ENCODE measurements at regions not wholly inside any gene's neighbourhood (a gene's known extent, or its start where the extent isn't known, plus 50 kb on each side); places are given as distances from the start of the nearest gene placed in this dataset.
A peak's percentile ranks its signal among the peaks of the same experiment; 100 is the strongest.

DNA sequence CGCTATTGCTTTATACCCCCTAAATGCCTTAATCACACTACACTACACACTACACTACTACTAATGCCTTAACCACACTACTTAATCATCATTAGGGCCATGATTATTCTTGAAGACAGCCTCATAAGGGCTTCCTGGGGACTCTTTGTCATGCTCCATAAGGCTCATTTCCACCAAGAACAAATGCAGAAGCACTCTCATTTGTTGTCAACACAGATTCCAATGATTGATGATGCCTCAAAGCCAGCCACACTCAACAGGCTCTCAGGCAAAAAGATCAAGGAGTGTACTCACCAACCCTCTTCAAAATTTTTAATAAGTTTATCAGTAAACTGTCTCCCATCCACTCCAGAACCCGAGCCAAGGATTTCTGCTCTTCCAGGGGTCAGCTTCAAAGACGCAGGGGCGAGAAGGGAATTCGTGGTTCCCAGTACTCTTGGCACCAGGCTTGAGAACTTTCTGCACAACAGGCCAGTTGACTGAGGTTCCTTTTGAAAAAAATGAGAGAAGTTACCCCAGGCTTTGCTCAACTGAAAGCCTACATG, 204.7 kb upstream of the GUCY1A2 start:
- DNase-seq (ENCODE audit: low spot score) = no peak
- in situ Hi-C loops (cut with HindIII; ENCODE audit: low sequenced_read_pairs) = no loop called here

- no peak for DNase-seq (ENCODE audit: low spot score)
- in situ Hi-C loops (cut with HindIII; ENCODE audit: low sequenced_read_pairs) = no loop called here
Measured at GRCh38 chr11:107222431-107222830, 204.2 kb upstream of the GUCY1A2 start.

- no peak for DNase-seq (ENCODE audit: low spot score)
Measured at GRCh38 chr11:107221748-107222285, 203.5 kb upstream of the GUCY1A2 start.

GRCh38 chr11:107218123-107219013, 200.1 kb upstream of the GUCY1A2 start:
- peak; percentile 10 for DNase-seq (ENCODE audit: low spot score)
- in situ Hi-C loops (cut with HindIII; ENCODE audit: low sequenced_read_pairs) = no loop called here

More at GRCh38 chr11:107221748-107222285, 203.5 kb upstream of the GUCY1A2 start:
- in situ Hi-C loops (cut with HindIII; ENCODE audit: low sequenced_read_pairs) = no loop called here

- no peak for DNase-seq (ENCODE audit: low spot score)
- in situ Hi-C loops (cut with HindIII; ENCODE audit: low sequenced_read_pairs) = no loop called here
Measured at GRCh38 chr11:107217444-107217843, 199.2 kb upstream of the GUCY1A2 start.

- DNase-seq (ENCODE audit: low spot score) = no peak
- in situ Hi-C loops (cut with HindIII; ENCODE audit: low sequenced_read_pairs) = no loop called here
Measured at GRCh38 chr11:107215010-107215409, 196.7 kb upstream of the GUCY1A2 start.

DNA sequence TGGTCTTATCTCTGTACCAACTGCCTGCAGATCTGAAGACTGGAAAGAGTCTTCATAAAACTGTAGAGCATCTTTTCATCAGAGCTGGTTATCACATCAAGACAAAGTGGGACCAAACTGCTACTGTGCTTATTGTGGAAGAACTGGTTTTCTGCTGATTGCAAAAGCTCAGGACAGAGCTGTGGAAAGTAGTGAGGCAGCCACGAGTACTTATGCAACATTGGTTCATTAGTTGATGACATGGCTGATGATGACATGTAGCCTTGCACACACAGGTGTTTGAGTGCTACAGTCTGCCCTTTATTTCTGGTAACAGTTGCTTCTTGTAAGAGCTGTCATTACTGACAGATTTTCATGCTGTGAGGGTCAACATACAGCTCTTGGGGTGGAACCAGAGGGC, 185.4 kb upstream of the GUCY1A2 start:
- no peak for DNase-seq (ENCODE audit: low spot score)
- in situ Hi-C loops (cut with HindIII; ENCODE audit: low sequenced_read_pairs) = no loop called here

DNA sequence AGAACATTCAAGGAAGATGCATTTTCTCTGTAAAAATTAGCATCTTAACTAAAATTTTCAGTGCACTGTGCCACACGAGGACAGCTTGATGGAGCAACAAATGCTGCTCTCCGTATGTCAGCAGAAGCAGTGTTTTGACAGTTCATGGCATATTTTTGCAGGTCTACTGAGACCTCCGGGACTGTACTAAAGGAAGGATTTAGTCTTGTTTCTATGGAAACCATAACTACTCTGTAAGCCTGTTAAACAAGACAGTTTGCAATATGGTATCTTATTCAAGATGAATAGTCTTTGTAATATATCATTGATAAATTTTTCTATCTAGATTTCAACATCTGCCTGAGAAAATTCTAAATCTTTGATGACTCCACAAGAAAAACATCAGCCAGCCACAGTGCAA, 184.0 kb upstream of the GUCY1A2 start:
- in situ Hi-C loops (cut with HindIII; ENCODE audit: low sequenced_read_pairs) = no loop called here
- DNase-seq (ENCODE audit: low spot score) = peak; percentile 67

- DNase-seq (ENCODE audit: low spot score) = no peak
- in situ Hi-C loops (cut with HindIII; ENCODE audit: low sequenced_read_pairs) = no loop called here
Measured at GRCh38 chr11:107198490-107199007, 180.3 kb upstream of the GUCY1A2 start.

DNA sequence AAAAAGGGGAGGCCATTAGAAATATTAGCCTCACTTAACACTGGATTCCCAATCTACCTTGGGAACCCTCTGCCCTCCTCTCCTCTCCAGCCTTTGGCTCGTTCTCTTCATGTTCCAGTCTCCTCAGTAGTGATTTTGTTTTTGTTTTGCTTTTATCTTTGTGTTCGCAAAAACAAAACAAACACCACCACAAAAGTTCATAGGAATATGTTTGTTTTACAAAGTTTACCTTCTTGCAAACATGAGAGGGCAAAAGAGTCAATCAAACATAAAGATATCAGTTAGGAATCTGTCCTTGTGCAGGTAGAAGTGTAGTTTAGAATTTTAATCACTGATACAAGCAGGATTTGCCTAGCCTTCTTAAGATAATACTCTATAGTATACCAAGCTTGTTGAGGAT, 179.7 kb upstream of the GUCY1A2 start:
- in situ Hi-C loops (cut with HindIII; ENCODE audit: low sequenced_read_pairs) = no loop called here
- DNase-seq (ENCODE audit: low spot score) = no peak

GRCh38 chr11:107196732-107197131, 178.5 kb upstream of the GUCY1A2 start:
- no peak for DNase-seq (ENCODE audit: low spot score)
- in situ Hi-C loops (cut with HindIII; ENCODE audit: low sequenced_read_pairs) = no loop called here

DNA sequence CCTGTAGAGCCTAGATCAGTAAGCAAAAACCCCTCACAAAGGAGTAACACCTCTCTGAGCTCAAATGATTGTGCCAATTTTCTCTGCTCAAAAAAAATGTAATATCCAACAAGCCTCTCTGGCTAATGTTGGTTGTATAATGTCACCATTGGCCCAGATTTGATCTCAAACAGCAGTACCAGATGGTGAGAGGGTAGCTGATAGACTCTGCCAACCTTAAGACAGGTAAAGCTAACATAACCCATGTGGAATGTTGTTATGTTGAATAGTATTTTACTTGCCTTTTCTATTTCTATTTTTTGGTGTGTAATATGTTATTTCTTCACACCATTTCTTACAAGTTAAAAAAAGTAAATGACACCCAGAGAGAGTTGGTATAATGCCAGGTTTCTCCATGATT, 166.7 kb upstream of the GUCY1A2 start:
- DNase-seq (ENCODE audit: low spot score) = peak; percentile 96
- in situ Hi-C loops (cut with HindIII; ENCODE audit: low sequenced_read_pairs) = no loop called here

GRCh38 chr11:107183953-107184352, 165.7 kb upstream of the GUCY1A2 start:
- peak; percentile 91 for DNase-seq (ENCODE audit: low spot score)
- in situ Hi-C loops (cut with HindIII; ENCODE audit: low sequenced_read_pairs) = no loop called here

GRCh38 chr11:107182978-107183377, 164.7 kb upstream of the GUCY1A2 start:
- DNase-seq (ENCODE audit: low spot score) = no peak
- in situ Hi-C loops (cut with HindIII; ENCODE audit: low sequenced_read_pairs) = no loop called here

DNA sequence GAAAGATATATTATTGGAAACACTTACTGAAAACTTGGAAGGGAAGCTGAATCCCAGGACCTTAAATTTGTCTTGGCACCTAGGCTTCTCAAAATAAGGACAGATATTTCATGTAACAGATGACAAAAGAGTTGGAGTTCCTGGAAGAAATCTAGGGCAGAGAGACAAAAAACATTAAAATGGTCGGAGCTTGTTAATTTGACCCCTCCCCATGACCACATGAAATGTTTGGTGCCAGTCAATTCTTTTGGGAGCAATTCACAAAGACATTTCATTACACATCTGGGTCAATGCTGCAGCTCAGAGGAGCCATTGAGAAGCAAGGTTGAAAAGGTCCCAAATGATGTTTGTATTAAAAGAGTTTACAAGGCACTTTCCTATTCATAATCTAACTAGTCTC, 162.0 kb upstream of the GUCY1A2 start:
- in situ Hi-C loops (cut with HindIII; ENCODE audit: low sequenced_read_pairs) = no loop called here
- DNase-seq (ENCODE audit: low spot score) = no peak

GRCh38 chr11:107179829-107180228, 161.6 kb upstream of the GUCY1A2 start:
- in situ Hi-C loops (cut with HindIII; ENCODE audit: low sequenced_read_pairs) = no loop called here
- no peak for DNase-seq (ENCODE audit: low spot score)

DNA sequence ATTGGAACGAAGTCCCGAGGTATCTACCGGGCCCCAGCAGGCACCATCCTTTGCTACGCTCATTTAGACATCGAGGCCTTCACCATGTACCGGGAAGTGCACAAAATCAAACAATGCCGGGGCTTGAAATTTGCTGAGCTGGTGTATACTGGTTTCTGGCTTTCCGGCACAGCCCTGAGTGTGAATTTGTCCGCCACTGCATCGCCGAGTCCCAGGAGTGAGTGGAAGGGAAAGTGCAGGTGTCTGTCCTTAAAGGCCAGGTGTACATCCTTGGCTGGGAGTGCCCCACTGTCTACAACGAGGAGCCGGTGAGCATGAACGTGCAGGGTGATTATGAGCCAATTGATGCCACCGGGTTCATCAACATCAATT, 158.8 kb upstream of the GUCY1A2 start:
- in situ Hi-C loops (cut with HindIII; ENCODE audit: low sequenced_read_pairs) = no loop called here

GRCh38 chr11:107176148-107177105, 158.2 kb upstream of the GUCY1A2 start:
- in situ Hi-C loops (cut with HindIII; ENCODE audit: low sequenced_read_pairs) = no loop called here

More for the DNA sequence above, 158.8 kb upstream of the GUCY1A2 start:
- DNase-seq (ENCODE audit: low spot score) = no peak

DNA sequence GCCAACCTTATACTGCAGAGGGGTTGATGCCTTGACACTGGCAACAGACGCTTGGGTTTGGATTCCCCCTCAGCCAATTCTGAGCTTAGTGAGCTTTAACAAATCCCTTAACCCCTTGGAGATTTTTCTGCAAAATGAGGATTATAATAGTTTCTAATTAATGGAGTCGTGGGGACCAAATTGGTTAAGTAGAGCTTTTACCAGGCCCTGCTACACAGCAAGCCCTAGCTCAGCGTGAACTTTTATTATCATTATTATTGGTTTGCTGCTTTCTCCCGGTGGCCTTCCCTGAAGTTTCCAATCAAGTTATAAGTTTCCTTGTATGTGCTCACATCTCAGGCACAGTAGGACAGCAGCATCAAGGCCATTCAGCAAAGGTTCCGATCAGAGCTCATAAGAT, 156.6 kb upstream of the GUCY1A2 start:
- in situ Hi-C loops (cut with HindIII; ENCODE audit: low sequenced_read_pairs) = no loop called here

More at GRCh38 chr11:107176148-107177105, 158.2 kb upstream of the GUCY1A2 start:
- no peak for DNase-seq (ENCODE audit: low spot score)

More for the DNA sequence above, 156.6 kb upstream of the GUCY1A2 start:
- no peak for DNase-seq (ENCODE audit: low spot score)

Measured in G401 (cell line).